Lower leg skin (tissue), 3 donors: ENCODE measurements at regions not wholly inside any gene's neighbourhood (a gene's known extent, or its start where the extent isn't known, plus 50 kb on each side); places are given as distances from the start of the nearest gene placed in this dataset.
"Not testable (repeated sequence)": the region's sequence is repeated elsewhere in the genome, so short reads cannot be mapped to it uniquely, and the experiment has no call there.

ENCODE experiments used
- CTCF ChIP-seq, 3 donors: fragments of 450-650 bp; IDR thresholded peaks; one replicate each; pipeline ENCODE4 v1.5.1; 2016; ENCODE audit warnings: antibody characterized with exemption in 3 of 3, mild to moderate bottlenecking in 3 of 3, moderate library complexity in 2 of 3
- POLR2A ChIP-seq, 2 donors: fragments of 450-650 bp; IDR thresholded peaks; one replicate each; pipeline ENCODE4 v1.6.1; 2016 to 2017; ENCODE audit warnings: antibody characterized with exemption in 2 of 2, mild to moderate bottlenecking in 1 of 2, moderate library complexity in 1 of 2

GRCh38 chr13:87185138-87185537 lies 486.0 kb upstream of the SLITRK5 start:
- not testable (repeated sequence) for TF ChIP-seq CTCF, POLR2A (IDR thresholded peaks at IDR 0.05)
